HG03196 (cell line): ENCODE measurements at regions not wholly inside any gene's neighbourhood (a gene's known extent, or its start where the extent isn't known, plus 50 kb on each side); places are given as distances from the start of the nearest gene placed in this dataset.

Experiments
- ATAC-seq: cut with Tn5 transposase; IDR thresholded peaks from one replicate; pipeline ENCODE4 v1.9.1; 2021; ENCODE audit not compliant: unreplicated experiment

DNA sequence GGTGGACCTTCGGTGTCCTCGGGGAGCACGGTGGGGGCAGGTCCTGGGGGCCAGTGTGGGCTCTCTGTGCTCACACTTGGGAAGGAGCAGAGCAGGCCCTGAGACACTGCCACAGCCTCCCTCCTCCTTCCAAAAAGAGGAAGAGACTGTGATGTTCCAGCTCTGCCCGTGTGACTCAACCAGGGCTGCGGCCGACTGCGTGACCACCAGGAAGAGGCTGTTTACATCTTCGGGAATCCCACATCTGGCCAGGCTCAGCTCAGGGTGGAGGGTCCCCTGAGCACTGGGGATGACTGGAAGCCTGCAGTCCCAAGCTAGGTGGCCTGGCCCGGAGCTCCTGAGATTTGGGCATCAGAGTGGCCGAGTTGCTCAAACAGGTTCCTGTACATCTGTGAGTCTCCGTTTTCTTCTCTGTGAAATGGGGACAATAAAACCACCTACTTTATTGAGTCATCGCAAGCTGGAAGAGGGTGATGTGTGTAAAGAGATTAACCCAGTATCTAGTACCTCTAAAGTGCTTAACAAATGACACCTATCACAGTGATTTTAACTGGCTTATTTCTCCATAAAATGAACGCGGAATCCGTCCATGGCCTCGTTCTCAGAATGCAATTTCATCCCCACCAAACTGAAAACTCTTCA, 242.1 kb downstream of the DLL1 start:
- ATAC-seq = no peak

DNA sequence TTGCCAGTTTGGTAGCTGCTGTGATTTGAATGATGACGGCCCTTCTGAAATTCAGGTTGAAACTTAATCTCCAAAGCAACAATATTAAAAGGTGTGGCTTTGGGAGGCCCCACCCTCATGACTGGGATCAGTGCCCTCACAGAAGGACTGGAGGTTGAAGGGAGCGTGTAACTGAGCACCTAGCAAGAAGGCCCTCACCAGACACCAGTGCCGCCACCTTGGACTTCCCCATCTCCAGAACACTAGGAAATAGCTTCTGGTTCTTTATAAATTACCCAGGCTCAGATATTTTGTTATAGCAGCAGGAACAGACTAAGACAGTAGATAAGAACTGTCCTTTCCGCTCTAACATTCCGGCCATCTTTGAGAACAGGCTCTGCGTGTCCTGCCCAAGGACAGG, 243.1 kb downstream of the DLL1 start:
- no peak for ATAC-seq

DNA sequence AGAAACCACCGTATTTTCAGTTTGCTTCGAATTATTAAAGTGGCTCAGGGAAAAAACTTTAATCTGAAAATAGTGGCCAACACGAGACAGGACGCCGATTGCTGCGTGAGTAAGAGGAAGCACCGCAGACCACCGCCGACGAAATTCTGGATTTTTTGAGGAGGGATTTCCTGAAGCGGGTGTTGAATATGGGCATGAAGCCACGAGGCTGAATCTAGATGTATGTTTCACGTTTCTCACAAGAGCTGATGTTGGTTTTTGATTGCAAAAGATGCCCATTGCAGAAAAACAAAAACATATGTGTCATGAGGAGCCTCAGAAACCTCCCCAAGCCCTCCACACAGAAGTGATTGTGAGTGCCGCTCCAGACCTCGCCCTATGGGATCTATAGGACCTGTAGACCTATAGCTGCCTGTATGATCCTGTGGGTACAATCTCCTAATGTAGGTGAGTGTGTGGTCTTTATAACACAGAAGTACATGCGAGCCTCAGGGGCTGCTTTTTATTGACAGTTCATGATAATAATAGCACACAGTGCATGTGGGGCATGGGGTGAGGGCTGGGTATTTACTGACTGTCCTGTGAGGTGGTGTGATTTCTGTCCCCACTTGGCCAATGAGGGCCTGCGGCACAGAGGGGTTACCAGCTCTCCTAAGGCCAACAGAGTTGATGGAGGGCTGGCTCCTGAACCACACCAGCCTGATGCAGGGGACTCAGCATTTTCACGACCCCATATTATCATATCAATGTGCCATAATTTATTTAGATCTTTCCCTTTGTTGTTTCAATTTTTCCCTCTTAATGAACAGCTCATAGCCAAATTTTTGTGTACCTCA, 243.9 kb downstream of the DLL1 start:
- ATAC-seq = no peak

DNA sequence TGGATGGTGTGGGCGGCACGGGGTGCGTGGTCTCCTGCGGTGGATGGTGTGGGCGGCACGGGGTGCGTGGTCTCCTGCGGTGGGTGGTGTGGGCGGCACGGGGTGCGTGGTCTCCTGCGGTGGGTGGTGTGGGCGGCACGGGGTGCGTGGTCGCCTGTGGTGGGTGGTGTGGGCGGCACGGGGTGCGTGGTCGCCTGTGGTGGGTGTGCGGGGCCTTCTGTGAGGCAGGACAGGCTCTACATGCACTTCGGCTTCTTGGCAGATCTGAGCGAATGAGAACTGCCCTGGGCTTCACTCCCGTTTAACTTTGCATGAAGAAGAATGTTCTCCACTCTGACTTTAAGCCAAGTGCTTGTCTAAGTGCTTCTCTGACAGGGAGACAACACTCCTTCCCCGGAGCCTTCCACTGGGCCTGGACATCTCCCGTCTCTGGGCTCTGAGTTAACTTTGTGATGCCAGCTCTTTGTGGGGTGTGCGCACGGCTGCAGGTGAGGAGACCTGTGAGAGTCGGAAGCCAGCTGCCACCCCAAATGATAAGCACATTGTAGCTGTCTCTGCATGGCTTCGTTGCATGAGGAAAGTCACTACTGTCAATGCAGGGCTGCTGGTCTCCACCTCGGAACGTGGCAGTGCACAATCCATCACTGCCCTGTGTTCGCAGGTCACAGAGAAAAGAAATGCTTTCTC, 244.8 kb downstream of the DLL1 start:
- no peak for ATAC-seq

DNA sequence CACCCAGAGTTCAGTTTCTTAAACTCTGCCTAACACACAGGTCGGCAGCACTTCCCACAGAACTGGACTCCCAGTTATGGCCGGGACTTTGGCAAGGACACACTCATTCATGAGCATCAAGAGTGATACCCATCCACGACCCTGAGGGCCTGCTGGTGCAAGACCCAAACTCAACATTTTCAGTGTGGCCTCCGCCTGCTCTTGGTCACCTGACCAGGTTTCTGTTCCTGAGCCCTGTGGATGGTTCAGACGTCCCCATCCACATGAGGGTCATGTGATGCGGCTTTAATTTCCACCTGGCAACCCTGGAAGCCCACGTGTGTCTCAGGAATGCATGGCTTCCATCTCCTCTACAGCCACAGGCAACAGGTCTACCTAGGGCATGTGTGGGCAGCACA, 245.3 kb downstream of the DLL1 start:
- no peak for ATAC-seq

DNA sequence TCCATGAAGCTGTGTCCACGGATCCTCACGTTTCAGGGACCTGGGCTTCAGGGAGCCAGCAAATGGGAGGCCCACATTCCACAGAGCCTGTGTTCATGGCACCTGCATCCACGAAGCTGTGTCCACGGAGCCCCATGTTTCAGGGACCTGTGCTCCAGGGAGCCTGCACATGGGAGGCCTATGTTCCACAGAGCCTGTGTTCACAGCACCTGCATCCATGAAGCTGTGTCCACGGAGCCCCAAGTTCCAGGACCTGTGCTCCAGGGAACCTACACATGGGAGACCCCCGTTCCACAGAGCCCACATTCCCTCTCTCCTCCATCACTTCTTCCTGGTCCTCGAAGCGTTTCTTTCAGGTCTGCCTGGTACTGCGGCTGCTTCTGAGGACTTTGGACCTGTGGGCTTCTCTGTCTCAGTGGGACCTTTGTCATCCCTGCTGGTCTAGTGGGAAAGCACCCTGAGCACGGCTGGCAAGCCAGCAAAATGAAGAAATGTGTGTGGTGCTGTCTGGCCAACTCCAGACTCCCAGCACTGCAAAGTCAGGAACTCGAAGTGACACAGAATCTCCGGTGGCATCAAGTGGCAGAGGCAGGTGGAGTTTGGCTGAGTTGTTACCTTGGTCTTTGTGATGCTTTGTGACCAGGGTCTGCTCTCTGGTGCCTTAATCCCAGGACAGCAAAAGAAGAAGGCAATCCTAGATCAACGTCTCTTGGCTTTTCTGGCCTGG, 245.9 kb downstream of the DLL1 start:
- ATAC-seq = no peak

DNA sequence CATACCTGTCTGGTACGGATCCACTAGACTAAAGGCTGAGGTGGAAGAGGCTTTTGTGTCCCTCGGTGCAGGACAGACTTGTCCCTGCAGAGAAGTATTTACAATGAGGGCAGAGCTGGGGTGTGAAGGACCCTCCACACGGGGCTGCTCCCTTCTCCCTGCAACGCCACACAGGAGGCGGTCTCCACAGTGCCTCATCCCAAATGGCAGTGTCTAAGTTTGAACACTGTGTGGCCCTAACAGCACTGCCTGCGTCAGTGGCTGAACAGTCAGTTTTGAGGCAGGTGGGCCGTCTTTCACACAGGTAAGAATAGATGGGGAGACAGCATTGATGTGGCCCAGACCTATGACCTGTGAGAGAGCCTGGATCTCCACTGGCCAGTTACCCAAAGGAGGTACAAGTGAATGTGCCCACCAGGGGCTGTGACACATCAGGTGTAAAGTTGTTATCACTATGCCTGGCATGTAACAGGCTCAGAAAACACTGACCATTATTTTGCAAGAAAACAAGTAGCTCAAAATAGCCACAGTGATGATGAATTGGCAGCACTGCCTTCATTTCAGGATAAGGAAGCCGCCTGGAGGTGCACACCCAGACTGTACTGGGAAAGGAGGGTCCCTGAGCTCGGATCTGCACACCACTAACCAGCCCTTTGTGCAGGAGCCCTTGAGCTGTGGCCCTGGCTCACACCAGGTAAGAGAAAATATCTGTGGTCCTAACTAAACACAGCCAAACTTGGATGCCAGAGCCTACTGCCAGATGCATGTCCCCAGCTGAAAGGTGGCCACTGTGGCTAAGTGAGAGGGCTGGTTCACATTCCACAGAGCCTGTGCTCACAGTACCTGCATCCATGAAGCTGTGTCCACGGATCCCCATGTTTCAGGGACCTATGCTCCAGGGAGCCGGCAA, 246.7 kb downstream of the DLL1 start:
- ATAC-seq = no peak

DNA sequence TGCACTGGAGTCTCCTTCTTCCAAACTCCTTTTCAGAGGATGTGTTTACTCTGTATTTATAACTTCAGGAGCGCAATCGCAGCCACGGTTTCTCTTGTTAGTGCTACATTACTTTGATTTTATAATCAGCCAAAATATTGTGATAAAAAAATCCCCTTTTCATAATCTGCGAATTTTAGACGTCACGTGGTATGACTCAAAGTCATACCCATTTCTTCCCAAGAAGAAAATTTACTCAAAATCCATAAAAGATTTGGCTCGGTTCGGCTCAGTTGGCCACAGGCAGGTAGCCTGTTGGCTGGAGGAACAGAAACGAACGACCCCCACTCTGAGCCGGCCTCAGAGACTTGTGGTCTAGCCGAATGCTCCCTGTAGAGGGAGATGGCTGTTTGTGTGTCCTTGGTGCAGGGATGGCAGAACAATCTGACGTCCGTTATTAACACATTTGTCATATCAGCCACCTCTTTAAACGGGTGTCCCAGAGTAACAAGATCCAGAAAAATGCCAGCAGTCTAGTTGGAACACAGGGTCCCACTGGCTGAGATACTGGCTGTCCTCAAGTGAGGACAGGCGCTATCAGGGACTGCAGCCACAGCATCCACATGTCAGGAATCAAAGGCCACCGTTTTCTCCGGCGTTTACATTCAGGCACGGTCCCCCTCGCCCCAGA, 247.6 kb downstream of the DLL1 start:
- ATAC-seq = no peak

DNA sequence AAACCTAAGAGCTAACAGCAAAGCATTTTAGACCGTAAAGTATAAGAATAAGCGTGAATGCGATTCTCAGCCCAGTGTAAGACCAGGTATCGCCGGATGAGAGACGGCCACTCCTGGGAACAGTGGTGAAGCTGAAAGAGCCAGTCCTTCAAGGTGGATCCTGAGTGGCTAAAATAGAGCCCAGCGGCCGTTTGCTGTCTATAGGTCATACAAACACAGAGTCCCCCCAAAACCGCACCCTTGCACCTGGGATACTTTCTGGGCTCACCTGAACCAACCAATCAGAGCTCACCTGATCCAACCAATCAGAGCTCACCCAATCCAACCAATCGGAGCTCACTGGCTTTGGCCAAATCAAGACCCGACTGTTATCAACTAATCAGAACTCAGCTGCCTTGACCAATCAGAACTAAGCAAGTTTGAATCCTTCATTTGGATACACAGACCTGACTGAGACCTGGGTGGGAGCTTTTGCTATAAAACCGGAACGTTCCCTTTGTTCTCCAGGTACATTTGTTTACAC, 248.2 kb downstream of the DLL1 start:
- ATAC-seq = no peak

DNA sequence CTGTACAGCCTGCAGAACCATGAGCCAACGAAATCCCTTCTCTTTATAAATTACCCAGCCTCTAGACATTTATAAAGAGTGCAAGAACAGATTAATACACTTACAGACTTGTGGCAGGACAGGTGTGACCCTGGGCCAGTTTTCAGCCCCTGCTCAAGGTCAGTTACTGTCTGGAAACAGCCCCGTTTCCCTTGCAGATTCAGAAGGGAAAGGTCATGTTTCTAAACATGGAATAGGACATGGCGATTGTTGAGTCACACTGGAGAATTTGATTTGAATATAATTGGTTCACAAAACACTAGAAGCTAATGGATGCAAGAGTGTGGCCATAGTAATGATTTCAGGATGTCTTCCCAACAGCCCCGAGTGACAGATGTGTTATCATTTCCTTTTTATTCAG, 248.8 kb downstream of the DLL1 start:
- ATAC-seq = no peak

DNA sequence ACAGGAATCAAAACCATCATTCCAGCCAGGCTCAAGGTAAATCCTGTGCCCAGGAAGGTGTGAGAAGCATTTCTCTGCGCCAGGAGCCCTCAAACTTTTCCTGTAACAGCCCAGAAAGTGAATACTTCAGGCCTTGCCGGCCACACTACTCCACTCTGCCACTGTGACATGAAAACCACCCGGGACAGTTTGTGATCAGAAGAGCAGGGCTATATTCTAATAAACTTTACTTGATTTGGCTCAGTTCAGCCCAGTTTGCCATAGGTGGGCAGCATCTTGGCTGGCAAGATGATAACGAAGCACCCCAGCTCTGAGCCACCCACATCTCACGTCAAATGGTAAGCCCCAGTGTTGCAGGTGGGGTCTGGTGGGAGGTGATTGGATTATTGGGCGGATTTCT, 249.4 kb downstream of the DLL1 start:
- ATAC-seq = no peak

DNA sequence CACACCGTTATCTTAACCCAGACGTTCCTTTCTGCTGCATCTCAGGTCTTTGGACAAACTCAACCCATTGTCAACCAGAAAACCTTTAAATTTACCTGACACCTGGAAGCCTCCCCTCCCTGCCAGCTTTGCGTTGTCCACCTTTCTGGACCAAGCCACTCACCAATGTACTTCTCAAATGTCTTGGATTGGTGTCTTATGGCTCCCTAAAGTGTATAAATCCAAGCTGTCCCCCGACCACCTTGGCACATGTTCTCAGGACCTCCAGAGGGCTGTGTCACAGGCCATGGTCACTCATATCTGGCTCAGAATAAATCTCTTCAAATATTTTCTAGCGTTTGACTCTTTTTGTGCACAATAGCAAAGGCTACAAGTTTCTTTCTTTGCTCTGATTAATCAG, 250.0 kb downstream of the DLL1 start:
- no peak for ATAC-seq

DNA sequence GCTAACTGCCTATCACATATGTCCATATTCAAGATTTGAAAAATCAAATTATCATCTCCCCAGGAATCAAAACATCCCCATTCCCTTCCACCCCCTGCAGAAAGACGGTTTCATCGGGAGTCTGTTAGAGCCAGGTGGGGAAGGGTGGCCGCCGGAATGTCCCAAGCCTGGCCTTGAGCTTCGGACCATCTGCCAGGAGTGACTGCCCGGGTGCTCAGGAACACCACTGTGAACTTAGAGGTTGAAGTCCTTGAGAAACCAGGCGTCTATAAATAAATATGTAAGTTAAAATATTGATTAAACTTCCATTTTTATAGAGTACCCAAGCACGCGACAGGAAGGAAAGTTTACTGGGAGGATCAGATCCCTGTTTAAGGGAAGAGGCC, 250.8 kb downstream of the DLL1 start:
- no peak for ATAC-seq

DNA sequence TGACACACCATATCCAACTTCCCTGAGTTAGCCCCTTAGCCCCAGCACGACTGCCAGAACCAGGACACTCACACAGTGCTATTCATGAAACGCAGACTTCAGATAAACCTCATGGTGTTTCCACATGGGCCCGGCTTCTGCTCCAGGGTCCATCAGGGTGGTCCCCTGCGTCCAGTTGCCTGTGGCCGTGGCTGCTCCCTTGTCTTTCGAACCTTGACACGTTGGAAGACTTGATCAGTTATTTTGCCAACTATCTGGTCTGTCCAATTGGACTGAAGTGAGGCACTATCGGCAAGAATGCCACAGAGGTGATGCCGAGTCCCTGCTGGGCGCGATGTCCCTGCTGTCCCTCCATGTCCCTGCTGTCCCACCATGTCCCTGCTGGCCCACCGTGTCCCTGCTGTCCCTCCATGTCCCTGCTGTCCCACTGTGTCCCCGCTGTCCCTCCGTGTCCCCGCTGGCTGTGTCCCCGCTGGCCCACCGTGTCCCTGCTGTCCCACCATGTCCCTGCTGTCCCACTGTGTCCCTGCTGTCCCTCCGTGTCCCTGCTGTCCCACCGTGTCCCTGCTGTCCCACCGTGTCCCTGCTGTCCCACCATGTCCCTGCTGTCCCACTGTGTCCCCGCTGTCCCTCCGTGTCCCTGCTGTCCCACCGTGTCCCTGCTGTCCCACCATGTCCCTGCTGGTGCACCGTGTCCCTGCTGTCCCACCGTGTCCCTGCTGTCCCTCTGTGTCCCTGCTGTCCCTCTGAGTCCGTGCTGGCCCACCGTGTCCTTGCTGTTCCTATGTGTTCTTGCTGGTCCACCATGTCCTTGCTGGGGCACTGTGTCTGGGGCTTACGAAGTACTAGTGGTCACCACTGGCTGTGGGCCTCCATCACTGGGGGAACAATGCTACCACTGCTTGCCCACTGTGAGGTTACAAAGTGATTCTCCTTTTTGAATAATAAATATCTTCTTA, 251.4 kb downstream of the DLL1 start:
- ATAC-seq = no peak

DNA sequence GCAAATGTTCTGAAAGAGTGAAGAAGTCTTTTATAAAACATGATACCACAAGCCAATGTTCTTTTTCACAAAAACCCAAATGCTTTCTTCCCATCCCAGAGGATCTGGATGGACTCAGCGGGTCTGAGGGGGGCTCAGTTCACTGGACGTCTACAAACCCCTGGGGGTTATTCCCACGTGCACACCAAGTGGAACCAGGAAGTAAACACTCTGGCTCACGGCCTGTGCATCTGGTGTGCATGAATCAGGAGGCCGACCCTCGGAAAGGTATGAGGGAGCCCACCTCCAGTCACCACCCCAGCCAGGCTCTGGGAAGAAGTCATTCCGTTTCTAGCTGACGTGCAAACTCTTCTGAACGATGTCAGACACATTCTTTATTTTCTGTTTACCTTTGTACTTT, 252.2 kb downstream of the DLL1 start:
- no peak for ATAC-seq

DNA sequence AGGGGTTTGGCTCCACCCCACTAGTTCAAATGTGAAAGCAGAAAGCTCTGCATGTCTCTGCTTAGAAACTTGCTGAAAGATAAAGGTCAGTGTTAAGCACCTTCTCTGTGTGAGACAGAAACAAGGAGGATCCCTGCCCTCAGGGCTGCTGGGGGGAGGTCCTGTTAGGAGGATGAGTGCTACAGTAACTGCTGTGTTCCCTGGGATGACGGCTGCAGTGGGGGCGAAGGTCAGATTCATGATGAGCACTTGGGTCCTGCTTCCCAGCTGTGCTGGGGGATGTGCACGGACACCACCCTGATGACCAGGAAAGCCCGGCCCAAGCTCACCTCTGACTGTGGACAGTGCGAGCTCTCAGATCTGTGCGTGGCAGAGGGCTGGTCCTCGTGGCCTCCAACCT, 252.6 kb downstream of the DLL1 start:
- ATAC-seq = no peak

DNA sequence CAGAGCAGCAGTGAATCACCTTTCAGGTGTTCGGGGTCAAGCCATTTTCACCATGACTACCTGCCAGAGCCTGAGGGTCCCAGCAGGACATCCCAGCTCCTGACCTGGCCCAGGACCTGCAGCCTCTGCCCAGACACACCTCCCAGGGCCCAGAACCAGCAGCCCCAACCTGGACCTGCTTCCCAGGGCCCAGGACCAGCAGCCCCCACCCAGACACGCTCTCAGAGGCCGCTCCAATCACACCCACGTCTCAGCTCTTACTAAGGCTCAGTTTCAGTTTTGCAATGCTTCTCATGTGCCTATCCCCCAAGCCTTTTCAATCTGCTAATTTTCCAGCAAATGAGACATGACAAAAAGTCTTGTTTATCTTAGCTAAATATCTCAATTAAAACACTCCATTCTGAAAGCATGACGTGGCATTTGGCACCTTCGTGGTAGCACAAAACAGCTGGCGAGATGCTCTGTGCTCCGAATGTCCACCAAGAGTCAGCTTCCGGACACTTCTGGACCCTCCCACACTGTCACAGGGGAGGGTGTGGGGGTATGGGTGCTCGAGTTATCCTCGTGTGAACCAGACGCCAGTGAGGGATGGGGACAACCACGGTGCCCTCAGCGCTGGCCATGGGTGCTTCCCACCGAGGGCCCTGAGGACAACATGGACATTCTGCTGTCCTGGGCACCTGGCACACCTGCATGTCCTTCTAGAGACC, 253.2 kb downstream of the DLL1 start:
- no peak for ATAC-seq

DNA sequence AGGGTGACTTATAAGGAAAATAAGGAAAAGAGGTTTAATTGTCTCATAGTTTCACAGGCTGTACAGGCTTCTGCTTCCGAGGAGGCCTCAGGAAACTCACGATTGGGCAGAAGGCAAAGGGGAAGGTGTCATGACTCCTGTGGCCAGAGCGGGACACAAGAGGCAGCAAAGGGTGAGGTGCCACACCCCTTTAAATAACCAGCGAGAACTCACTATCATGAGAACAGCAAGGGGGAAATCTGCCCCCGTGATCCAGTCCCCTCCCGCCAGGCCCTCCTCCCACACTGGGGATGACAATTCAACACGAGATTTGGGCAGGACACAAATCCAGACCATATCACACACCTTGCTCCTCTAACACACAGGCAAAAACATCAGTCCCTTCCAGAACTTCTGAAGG, 254.0 kb downstream of the DLL1 start:
- no peak for ATAC-seq
